ENCODE measurements at regions not wholly inside any gene's neighbourhood (a gene's known extent, or its start where the extent isn't known, plus 50 kb on each side); places are given as distances from the start of the nearest gene placed in this dataset.

GRCh38 chr5:2482778-2483177 lies 268.7 kb downstream of the IRX2 start:
- in situ Hi-C loops (cut with MboI; ENCODE audit: low pct_unique_long_range_greater_than_20kb, low sequenced_read_pairs): no loop called here
- DNase-seq: no peak

GRCh38 chr5:2480871-2481270 lies 270.6 kb downstream of the IRX2 start:
- in situ Hi-C loops (cut with MboI; ENCODE audit: low pct_unique_long_range_greater_than_20kb, low sequenced_read_pairs): no loop called here

GRCh38 chr5:2475902-2476301 lies 275.6 kb downstream of the IRX2 start:
- in situ Hi-C loops (cut with MboI; ENCODE audit: low pct_unique_long_range_greater_than_20kb, low sequenced_read_pairs): no loop called here

More at GRCh38 chr5:2480871-2481270, 270.6 kb downstream of the IRX2 start:
- no peak for DNase-seq

GRCh38 chr5:2472670-2473069 lies 278.8 kb downstream of the IRX2 start:
- in situ Hi-C loops (cut with MboI; ENCODE audit: low pct_unique_long_range_greater_than_20kb, low sequenced_read_pairs): no loop called here
- DNase-seq: no peak

More at GRCh38 chr5:2475902-2476301, 275.6 kb downstream of the IRX2 start:
- no peak for DNase-seq

GRCh38 chr5:2471152-2471879 lies 280.2 kb downstream of the IRX2 start:
- in situ Hi-C loops (cut with MboI; ENCODE audit: low pct_unique_long_range_greater_than_20kb, low sequenced_read_pairs): no loop called here
- DNase-seq: no peak

GRCh38 chr5:2466966-2467365 lies 284.5 kb downstream of the IRX2 start:
- DNase-seq: no peak
- in situ Hi-C loops (cut with MboI; ENCODE audit: low pct_unique_long_range_greater_than_20kb, low sequenced_read_pairs): no loop called here

- in situ Hi-C loops (cut with MboI; ENCODE audit: low pct_unique_long_range_greater_than_20kb, low sequenced_read_pairs): no loop called here
- no peak for DNase-seq
These were observed 286.1 kb downstream of the IRX2 start for GRCh38 chr5:2465383-2465782.

GRCh38 chr5:2464141-2464540 lies 287.3 kb downstream of the IRX2 start:
- in situ Hi-C loops (cut with MboI; ENCODE audit: low pct_unique_long_range_greater_than_20kb, low sequenced_read_pairs): no loop called here
- DNase-seq: no peak

GRCh38 chr5:2461701-2462691 lies 289.5 kb downstream of the IRX2 start:
- in situ Hi-C loops (cut with MboI; ENCODE audit: low pct_unique_long_range_greater_than_20kb, low sequenced_read_pairs): no loop called here
- no peak for DNase-seq

GRCh38 chr5:2460098-2460497 lies 291.4 kb downstream of the IRX2 start:
- in situ Hi-C loops (cut with MboI; ENCODE audit: low pct_unique_long_range_greater_than_20kb, low sequenced_read_pairs): no loop called here
- DNase-seq: no peak

GRCh38 chr5:2459251-2459650 lies 292.2 kb downstream of the IRX2 start:
- in situ Hi-C loops (cut with MboI; ENCODE audit: low pct_unique_long_range_greater_than_20kb, low sequenced_read_pairs): no loop called here

GRCh38 chr5:2455878-2456277 lies 295.6 kb downstream of the IRX2 start:
- no peak for DNase-seq
- in situ Hi-C loops (cut with MboI; ENCODE audit: low pct_unique_long_range_greater_than_20kb, low sequenced_read_pairs): no loop called here

More at GRCh38 chr5:2459251-2459650, 292.2 kb downstream of the IRX2 start:
- no peak for DNase-seq

GRCh38 chr5:2454876-2455275 lies 296.6 kb downstream of the IRX2 start:
- in situ Hi-C loops (cut with MboI; ENCODE audit: low pct_unique_long_range_greater_than_20kb, low sequenced_read_pairs): no loop called here
- no peak for DNase-seq

- no peak for DNase-seq
- in situ Hi-C loops (cut with MboI; ENCODE audit: low pct_unique_long_range_greater_than_20kb, low sequenced_read_pairs): no loop called here
These were observed 297.7 kb downstream of the IRX2 start for GRCh38 chr5:2453781-2454180.

GRCh38 chr5:2451100-2451499 lies 300.4 kb downstream of the IRX2 start:
- in situ Hi-C loops (cut with MboI; ENCODE audit: low pct_unique_long_range_greater_than_20kb, low sequenced_read_pairs): no loop called here
- DNase-seq: no peak

GRCh38 chr5:2442496-2443354 lies 308.8 kb downstream of the IRX2 start:
- no peak for DNase-seq
- in situ Hi-C loops (cut with MboI; ENCODE audit: low pct_unique_long_range_greater_than_20kb, low sequenced_read_pairs): no loop called here

- no peak for DNase-seq
- in situ Hi-C loops (cut with MboI; ENCODE audit: low pct_unique_long_range_greater_than_20kb, low sequenced_read_pairs): no loop called here
These were observed 309.8 kb downstream of the IRX2 start for GRCh38 chr5:2441495-2442180.

- in situ Hi-C loops (cut with MboI; ENCODE audit: low pct_unique_long_range_greater_than_20kb, low sequenced_read_pairs): no loop called here
- DNase-seq: no peak
These were observed 311.9 kb downstream of the IRX2 start for GRCh38 chr5:2439608-2440007.

GRCh38 chr5:2433086-2433485 lies 318.4 kb downstream of the IRX2 start:
- in situ Hi-C loops (cut with MboI; ENCODE audit: low pct_unique_long_range_greater_than_20kb, low sequenced_read_pairs): no loop called here
- no peak for DNase-seq

Data from KBM-7 (cell line).